Activated CD4-positive, CD25-positive, alpha-beta regulatory T cell treated with anti-CD3 and anti-CD28 coated beads, Interleukin-2, amount 50 U/mL, for 16 hours (primary cell): ENCODE measurements at regions not wholly inside any gene's neighbourhood (a gene's known extent, or its start where the extent isn't known, plus 50 kb on each side); places are given as distances from the start of the nearest gene placed in this dataset.

Source experiments
- DNase-seq: peaks from one replicate; pipeline ENCODE4 v3.0.0-alpha.2; 2020; ENCODE audit warnings: low read depth, low spot score

- DNase-seq = no peak
Observed at GRCh38 chr10:10542477-10542876, 475.2 kb upstream of the CELF2 start.

- DNase-seq = no peak
Observed at GRCh38 chr10:10544890-10545289, 472.8 kb upstream of the CELF2 start.

GRCh38 chr10:10545771-10546170 lies 471.9 kb upstream of the CELF2 start:
- DNase-seq = no peak

- DNase-seq = no peak
Observed at GRCh38 chr10:10551596-10552301, 465.9 kb upstream of the CELF2 start.

GRCh38 chr10:10552948-10553347 lies 464.7 kb upstream of the CELF2 start:
- DNase-seq = no peak

- DNase-seq = no peak
Observed at GRCh38 chr10:10564081-10564794, 453.4 kb upstream of the CELF2 start.

GRCh38 chr10:10576937-10577336 lies 440.7 kb upstream of the CELF2 start:
- no peak for DNase-seq

GRCh38 chr10:10579709-10580108 lies 438.0 kb upstream of the CELF2 start:
- DNase-seq = no peak

GRCh38 chr10:10584161-10584560 lies 433.5 kb upstream of the CELF2 start:
- DNase-seq = no peak

GRCh38 chr10:10587744-10588393 lies 429.8 kb upstream of the CELF2 start:
- DNase-seq = no peak

- DNase-seq = no peak
Observed at GRCh38 chr10:10589540-10590303, 427.9 kb upstream of the CELF2 start.

- no peak for DNase-seq
Observed at GRCh38 chr10:10591715-10592341, 425.8 kb upstream of the CELF2 start.

GRCh38 chr10:10596256-10596655 lies 421.4 kb upstream of the CELF2 start:
- no peak for DNase-seq

GRCh38 chr10:10598297-10598696 lies 419.4 kb upstream of the CELF2 start:
- no peak for DNase-seq

- no peak for DNase-seq
Observed at GRCh38 chr10:10600004-10600403, 417.7 kb upstream of the CELF2 start.

- no peak for DNase-seq
Observed at GRCh38 chr10:10605551-10606081, 412.1 kb upstream of the CELF2 start.

- DNase-seq = no peak
Observed at GRCh38 chr10:10609379-10609955, 408.2 kb upstream of the CELF2 start.

GRCh38 chr10:10610171-10610570 lies 407.5 kb upstream of the CELF2 start:
- no peak for DNase-seq

GRCh38 chr10:10612151-10612550 lies 405.5 kb upstream of the CELF2 start:
- DNase-seq = no peak

- DNase-seq = no peak
Observed at GRCh38 chr10:10613656-10614244, 403.9 kb upstream of the CELF2 start.

GRCh38 chr10:10617686-10618085 lies 400.0 kb upstream of the CELF2 start:
- DNase-seq = no peak
